Loucy (cell line): ENCODE measurements at regions not wholly inside any gene's neighbourhood (a gene's known extent, or its start where the extent isn't known, plus 50 kb on each side); places are given as distances from the start of the nearest gene placed in this dataset.

Experiments
- H2AFZ ChIP-seq: fragments of 200-600 bp; sonication (generic); 2 replicates; pipeline ENCODE4 v1.6.0; 2016; ENCODE audit warnings: antibody characterized with exemption, mild to moderate bottlenecking, low read length, moderate library complexity
- H3F3A ChIP-seq: fragments of 200-600 bp; 2 replicates; pipeline ENCODE4 v1.6.0; 2016; ENCODE audit warnings: antibody characterized with exemption, low read depth, mild to moderate bottlenecking
- H3K27me3 ChIP-seq: fragments of 200-600 bp; sonication (generic); 2 replicates; pipeline ENCODE4 v1.6.1; 2014; ENCODE audit warnings: low read length, mild to moderate bottlenecking; ENCODE audit not compliant: insufficient read depth, poor library complexity, severe bottlenecking
- H3K36me3 ChIP-seq: fragments of 200-600 bp; sonication (generic); 2 replicates; pipeline ENCODE4 v1.6.1; 2016; ENCODE audit warnings: low read length; ENCODE audit not compliant: insufficient read depth
- H3K4me1 ChIP-seq: fragments of 200-600 bp; sonication (generic); 2 replicates; pipeline ENCODE4 v1.5.1; 2014; ENCODE audit warnings: low read length, mild to moderate bottlenecking; ENCODE audit not compliant: insufficient read depth, poor library complexity, severe bottlenecking
- H3K4me2 ChIP-seq: fragments of 200-600 bp; sonication (generic); 2 replicates; pipeline ENCODE4 v1.6.0; 2014; ENCODE audit warnings: antibody characterized with exemption, low read length, low read depth, mild to moderate bottlenecking; ENCODE audit not compliant: poor library complexity, severe bottlenecking
- H3K4me3 ChIP-seq: fragments of 200-600 bp; sonication (generic); 2 replicates; pipeline ENCODE4 v1.5.1; 2014; ENCODE audit warnings: low read length, mild to moderate bottlenecking, mixed read lengths; ENCODE audit not compliant: poor library complexity, severe bottlenecking
- H3K79me2 ChIP-seq: fragments of 200-600 bp; sonication (generic); 2 replicates; pipeline ENCODE4 v1.6.1; 2014; ENCODE audit warnings: low read length; ENCODE audit not compliant: insufficient read depth
- H3K9ac ChIP-seq: fragments of 200-600 bp; sonication (generic); 2 replicates; pipeline ENCODE4 v1.6.0; 2014; ENCODE audit warnings: mild to moderate bottlenecking, low read depth, low read length, moderate library complexity; ENCODE audit not compliant: poor library complexity, severe bottlenecking
- H3K9me2 ChIP-seq: fragments of 200-600 bp; sonication (generic); replicated peaks from 2 replicates; pipeline ENCODE4 v1.6.1; 2016; ENCODE audit warnings: low read depth, low read length, mixed read lengths
- H3K9me3 ChIP-seq: fragments of 200-600 bp; sonication (generic); 2 replicates; pipeline ENCODE4 v1.6.1; 2014; ENCODE audit warnings: mild to moderate bottlenecking, antibody characterized with exemption, low read length, low read depth; ENCODE audit not compliant: insufficient read depth
- H4K20me1 ChIP-seq: fragments of 200-600 bp; sonication (generic); 2 replicates; pipeline ENCODE4 v1.6.0; 2014; ENCODE audit warnings: antibody characterized with exemption, low read length, mild to moderate bottlenecking; ENCODE audit not compliant: insufficient read depth, poor library complexity, severe bottlenecking
- CTCF ChIP-seq: fragments of 200-600 bp; sonication (generic); conservative IDR thresholded peaks from 2 replicates; pipeline ENCODE4 v1.5.1; 2014; ENCODE audit warnings: mild to moderate bottlenecking, antibody characterized with exemption, low read length
- EZH2phosphoT487 ChIP-seq: fragments of 200-600 bp; IDR thresholded peaks from 2 replicates; pipeline ENCODE4 v1.6.1; 2018; ENCODE audit warnings: antibody characterized with exemption, mild to moderate bottlenecking, moderate library complexity, borderline replicate concordance

- Histone ChIP-seq H3K9me3 (no peaks in the 10 kb centered on the region; the same call in 1 of the 2 replicates), H3K79me2 (no peaks in the 10 kb centered on the region), H4K20me1 (no peaks in the 10 kb centered on the region), H3F3A (no peaks in the 10 kb centered on the region), H3K9ac (no peak overlapping the region), H3K27me3 (no peaks in the 10 kb centered on the region), H3K36me3 (no peaks in the 10 kb centered on the region), H3K4me3 (no peak overlapping the region), H2AFZ (no peak overlapping the region), H3K4me2 (no peak overlapping the region), H3K9me2 (no peaks in the 10 kb centered on the region), H3K4me1 (no peaks in the 10 kb centered on the region)
- TF ChIP-seq CTCF = no peak
- no peak for TF ChIP-seq EZH2phosphoT487
Measured at GRCh38 chr14:97097296-97097695, 300.1 kb downstream of the VRK1 start.

GRCh38 chr14:97100306-97100705 is 303.1 kb downstream of the VRK1 start:
- Histone ChIP-seq H4K20me1 (no peaks in the 10 kb centered on the region), H3K4me2 (no peak overlapping the region), H3K4me1 (no peaks in the 10 kb centered on the region), H3K9me2 (no peaks in the 10 kb centered on the region), H3K27me3 (no peaks in the 10 kb centered on the region), H3K79me2 (no peaks in the 10 kb centered on the region), H3K9ac (no peak overlapping the region), H3F3A (no peaks in the 10 kb centered on the region), H2AFZ (no peak overlapping the region), H3K9me3 (no peaks in the 10 kb centered on the region; the same call in 1 of the 2 replicates), H3K36me3 (no peaks in the 10 kb centered on the region), H3K4me3 (no peak overlapping the region)
- TF ChIP-seq EZH2phosphoT487 (no peak), CTCF (no peak)

GRCh38 chr14:97101561-97101960 is 304.4 kb downstream of the VRK1 start:
- no peak overlapping the region for H3K4me2 ChIP-seq
- H2AFZ ChIP-seq = no peak overlapping the region
- no peaks in the 10 kb centered on the region; the same call in 1 of the 2 replicates for H3K9me3 ChIP-seq
- H3K27me3 ChIP-seq = no peaks in the 10 kb centered on the region
- no peak overlapping the region for H3K4me3 ChIP-seq
- no peak overlapping the region for H3K9ac ChIP-seq
- no peak for TF ChIP-seq CTCF
- TF ChIP-seq EZH2phosphoT487 = no peak
- H3F3A ChIP-seq = no peaks in the 10 kb centered on the region
- H3K36me3 ChIP-seq = no peaks in the 10 kb centered on the region
- H3K79me2 ChIP-seq = no peaks in the 10 kb centered on the region
- H4K20me1 ChIP-seq = no peaks in the 10 kb centered on the region
- no peaks in the 10 kb centered on the region for H3K9me2 ChIP-seq
- no peaks in the 10 kb centered on the region for H3K4me1 ChIP-seq
